ENCODE measurements at regions not wholly inside any gene's neighbourhood (a gene's known extent, or its start where the extent isn't known, plus 50 kb on each side); places are given as distances from the start of the nearest gene placed in this dataset.

GRCh38 chr3:193981504-193981903, 154.4 kb upstream of the HES1 start:
- TF ChIP-seq CTCF (IDR thresholded peaks at IDR 0.05), result no peak
- no peak for TF ChIP-seq POLR2A (IDR thresholded peaks at IDR 0.05)

All from suprapubic skin (tissue), 3 donors.